IPS-18a (cell line): ENCODE measurements at regions not wholly inside any gene's neighbourhood (a gene's known extent, or its start where the extent isn't known, plus 50 kb on each side); places are given as distances from the start of the nearest gene placed in this dataset.

Source experiments
- H3K27ac ChIP-seq: one replicate; pipeline ENCODE4 v1.5.1; 2013; ENCODE audit warnings: low read length
- H3K27me3 ChIP-seq: one replicate; pipeline ENCODE4 v1.6.1; 2013; ENCODE audit warnings: mild to moderate bottlenecking, low read length; ENCODE audit not compliant: control insufficient read depth, insufficient read depth
- H3K36me3 ChIP-seq: one replicate; pipeline ENCODE4 v1.6.1; 2013; ENCODE audit warnings: low read depth, low read length; ENCODE audit not compliant: control insufficient read depth
- H3K4me1 ChIP-seq: one replicate; pipeline ENCODE4 v1.6.1; 2013; ENCODE audit warnings: low read depth, low read length; ENCODE audit not compliant: control insufficient read depth
- H3K4me3 ChIP-seq: one replicate; pipeline ENCODE4 v1.5.1; 2013; ENCODE audit warnings: low read length
- H3K9ac ChIP-seq: one replicate; pipeline ENCODE4 v1.6.1; 2013; ENCODE audit warnings: mild to moderate bottlenecking, low read length, moderate library complexity
- H3K9me3 ChIP-seq: one replicate; pipeline ENCODE4 v1.6.1; 2013; ENCODE audit warnings: low read depth, low read length; ENCODE audit not compliant: control insufficient read depth

DNA sequence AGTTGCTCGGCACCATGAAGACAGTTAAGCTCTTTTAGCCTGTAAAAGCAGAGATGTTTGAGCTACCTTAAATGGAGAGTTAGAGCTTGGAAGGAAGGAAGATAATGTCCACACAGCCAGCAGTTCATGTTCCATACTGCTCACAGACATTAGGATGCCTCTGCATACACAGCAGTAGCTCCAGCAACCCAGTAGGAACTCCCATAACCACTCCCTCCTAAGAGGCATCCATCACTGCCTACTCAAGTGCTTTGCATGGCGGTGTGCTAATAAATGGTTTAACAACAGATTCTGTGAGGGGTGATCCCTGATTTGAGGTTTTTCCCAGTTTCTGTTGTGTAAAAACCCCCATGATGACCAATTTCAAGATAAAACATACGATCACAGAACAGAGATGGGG lies 286.4 kb downstream of the HACE1 start:
- Histone ChIP-seq H3K36me3 (no peaks in the 10 kb centered on the region), H3K4me3 (no peak overlapping the region), H3K9me3 (no peaks in the 10 kb centered on the region), H3K9ac (no peak overlapping the region), H3K27me3 (no peaks in the 10 kb centered on the region), H3K27ac (no peak overlapping the region), H3K4me1 (peaks cover 6% of the 10 kb centered on the region)

DNA sequence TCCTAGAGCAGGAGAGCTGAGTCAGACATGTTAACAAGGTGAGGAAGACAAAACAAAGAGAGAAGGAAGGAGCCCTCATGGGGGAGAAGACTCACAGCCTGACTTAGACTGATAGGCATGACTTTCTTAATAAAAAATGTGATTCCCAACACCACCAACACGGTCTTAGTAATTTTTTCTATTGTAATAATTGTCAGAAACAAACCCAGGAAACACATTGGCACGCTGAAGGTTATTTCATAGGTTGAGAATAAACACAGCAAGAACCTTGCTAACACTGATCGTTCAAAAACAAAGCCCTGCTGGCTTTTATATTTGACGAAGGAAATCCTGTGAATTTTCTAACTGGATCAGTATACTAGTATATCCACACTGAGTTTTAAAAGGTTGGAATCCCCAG lies 286.8 kb downstream of the HACE1 start:
- H3K27me3 ChIP-seq: no peaks in the 10 kb centered on the region
- H3K36me3 ChIP-seq: no peaks in the 10 kb centered on the region
- H3K4me1 ChIP-seq: peaks cover 6% of the 10 kb centered on the region
- H3K27ac ChIP-seq: no peak overlapping the region
- no peak overlapping the region for H3K4me3 ChIP-seq
- no peak overlapping the region for H3K9ac ChIP-seq
- H3K9me3 ChIP-seq: no peaks in the 10 kb centered on the region

DNA sequence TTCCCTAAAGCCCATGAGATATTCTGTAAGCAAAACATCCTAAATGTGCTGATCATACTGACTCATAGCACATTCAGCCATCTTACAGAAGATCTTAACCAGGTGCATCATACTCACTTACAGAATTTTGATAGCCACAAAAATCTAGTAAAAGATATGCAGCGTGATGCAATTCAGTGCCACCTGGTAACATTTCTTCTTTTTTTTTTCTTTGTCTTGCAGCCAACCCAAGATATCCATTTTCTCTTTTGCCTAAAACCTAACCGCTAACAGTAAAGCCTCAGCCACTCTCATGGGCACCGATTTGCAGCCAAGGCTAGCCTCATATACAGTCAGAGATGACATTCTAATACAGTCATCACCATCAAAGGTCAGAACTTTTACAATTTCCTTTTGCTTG lies 293.3 kb downstream of the HACE1 start:
- Histone ChIP-seq H3K36me3 (no peaks in the 10 kb centered on the region), H3K9me3 (no peaks in the 10 kb centered on the region), H3K4me1 (no peaks in the 10 kb centered on the region), H3K27me3 (no peaks in the 10 kb centered on the region), H3K9ac (no peak overlapping the region), H3K27ac (no peak overlapping the region), H3K4me3 (no peak overlapping the region)

DNA sequence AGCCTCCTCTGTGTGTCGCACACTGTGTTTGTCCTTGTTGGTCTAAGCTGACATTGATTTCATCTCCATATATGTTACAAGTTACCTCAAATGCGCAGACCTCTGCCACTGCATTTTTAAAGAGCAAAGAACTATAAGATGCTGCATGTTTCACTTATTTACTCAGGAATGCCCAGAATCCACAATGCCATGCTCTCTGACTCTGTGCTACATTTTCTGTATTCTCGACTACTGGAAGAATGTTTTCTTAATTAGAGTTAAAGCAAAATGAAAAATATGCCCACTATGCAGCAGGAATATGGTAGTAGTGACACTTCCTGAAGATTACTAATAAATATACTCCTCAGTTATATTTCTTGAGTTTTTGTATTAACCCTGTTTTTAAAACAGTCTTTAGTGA lies 296.4 kb downstream of the HACE1 start:
- H3K27me3 ChIP-seq: no peaks in the 10 kb centered on the region
- no peaks in the 10 kb centered on the region for H3K9me3 ChIP-seq
- H3K9ac ChIP-seq: no peak overlapping the region
- no peak overlapping the region for H3K4me3 ChIP-seq
- H3K36me3 ChIP-seq: no peaks in the 10 kb centered on the region
- H3K27ac ChIP-seq: no peak overlapping the region
- no peaks in the 10 kb centered on the region for H3K4me1 ChIP-seq

DNA sequence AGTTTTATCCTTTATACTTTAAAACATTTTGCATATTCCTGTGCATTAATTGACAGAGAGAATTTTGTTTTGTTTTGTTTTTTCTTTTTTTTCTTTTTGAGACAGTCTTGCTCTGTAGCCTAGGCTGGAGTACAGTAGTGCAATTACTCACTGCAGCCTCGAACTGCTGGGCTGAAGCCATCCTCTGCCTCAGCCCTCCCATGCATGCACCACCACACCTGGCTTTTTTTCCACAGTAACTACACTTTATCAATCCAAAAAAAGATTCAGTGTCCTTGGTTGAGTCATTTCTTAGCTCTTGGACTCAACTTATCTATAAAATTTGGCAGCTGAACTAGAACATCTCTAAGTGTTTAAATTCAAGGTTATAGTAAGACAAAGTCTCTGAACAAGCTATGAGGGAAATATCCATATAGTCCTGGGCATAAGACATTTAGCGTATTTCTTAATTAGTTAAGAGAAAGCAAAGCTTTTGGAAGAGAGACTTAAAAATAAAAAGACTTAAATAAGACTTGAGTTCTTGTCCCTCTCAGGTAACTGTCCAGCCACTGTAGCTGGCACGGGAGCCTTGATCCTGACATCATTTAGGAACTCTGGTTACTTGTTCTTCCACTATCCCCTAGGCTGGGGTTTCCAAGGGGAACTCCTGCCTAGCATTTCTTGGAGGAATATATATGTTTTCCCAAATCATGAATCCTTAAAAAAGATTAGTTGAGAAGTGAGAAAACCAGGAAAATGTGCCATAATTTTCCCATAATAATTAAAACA lies 300.1 kb downstream of the HACE1 start:
- Histone ChIP-seq H3K36me3 (no peaks in the 10 kb centered on the region), H3K27me3 (no peaks in the 10 kb centered on the region), H3K9me3 (no peaks in the 10 kb centered on the region), H3K4me1 (no peaks in the 10 kb centered on the region), H3K27ac (no peak overlapping the region), H3K9ac (no peak overlapping the region), H3K4me3 (no peak overlapping the region)

DNA sequence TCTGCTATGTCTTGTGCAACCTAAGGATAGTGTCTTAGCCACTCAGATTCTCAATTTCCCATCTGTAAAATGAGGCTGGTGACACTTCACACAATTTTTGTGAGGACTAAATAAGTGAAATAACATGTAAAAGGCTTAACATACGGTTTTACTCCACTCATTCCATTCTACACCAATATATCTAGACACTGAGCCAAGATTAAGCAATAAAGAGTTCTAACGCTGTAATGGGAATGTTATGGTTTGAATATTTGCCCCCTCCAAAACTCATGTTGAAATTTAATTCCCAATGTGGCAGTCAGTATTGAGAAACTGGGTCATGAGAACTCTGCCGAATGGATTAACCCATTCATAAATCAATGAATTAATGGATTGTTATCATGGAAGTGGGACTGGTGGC lies 301.0 kb downstream of the HACE1 start:
- H3K36me3 ChIP-seq: no peaks in the 10 kb centered on the region
- no peaks in the 10 kb centered on the region for H3K9me3 ChIP-seq
- H3K4me1 ChIP-seq: no peaks in the 10 kb centered on the region
- no peak overlapping the region for H3K4me3 ChIP-seq
- no peaks in the 10 kb centered on the region for H3K27me3 ChIP-seq
- no peak overlapping the region for H3K27ac ChIP-seq
- H3K9ac ChIP-seq: no peak overlapping the region

DNA sequence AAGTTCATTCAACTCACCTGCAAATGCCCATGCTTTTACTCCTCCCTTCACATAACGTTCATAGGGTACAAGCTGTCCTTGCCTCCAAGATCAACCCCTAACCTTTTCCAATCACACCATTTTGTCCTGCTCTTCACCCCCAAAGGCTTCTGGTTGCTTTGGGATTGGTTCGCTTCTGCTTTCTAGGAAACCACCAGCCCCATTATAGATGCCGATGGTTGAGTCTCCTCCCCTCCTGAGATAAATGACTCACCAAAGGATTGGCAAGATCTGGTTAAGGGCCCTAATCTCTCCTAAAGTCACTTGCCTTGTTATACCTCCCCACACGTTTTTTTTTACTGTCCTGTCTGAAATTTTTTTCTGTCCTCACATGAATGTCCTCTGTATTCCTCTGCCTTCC lies 311.4 kb downstream of the HACE1 start:
- Histone ChIP-seq H3K36me3 (no peaks in the 10 kb centered on the region), H3K4me3 (no peak overlapping the region), H3K27ac (no peak overlapping the region), H3K27me3 (no peaks in the 10 kb centered on the region), H3K4me1 (no peaks in the 10 kb centered on the region), H3K9ac (no peak overlapping the region), H3K9me3 (no peaks in the 10 kb centered on the region)

DNA sequence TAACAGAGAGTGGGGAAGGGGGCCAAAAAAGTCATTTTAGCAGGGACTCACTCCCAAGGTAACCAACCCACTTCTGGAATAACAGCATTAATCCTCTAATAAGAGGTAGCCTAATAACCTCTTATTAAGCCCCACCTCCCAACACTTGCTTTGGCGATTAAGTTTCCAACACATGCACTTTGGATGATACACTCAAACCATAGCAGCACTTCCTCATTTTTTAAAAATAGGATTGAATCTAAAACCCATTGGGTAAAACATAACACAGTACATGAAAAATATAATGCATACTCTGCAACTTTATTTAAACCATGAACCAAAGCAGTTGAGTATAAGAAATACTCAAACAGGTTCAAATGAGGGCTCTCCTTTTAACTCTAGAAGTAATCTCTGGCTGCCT lies 318.3 kb downstream of the HACE1 start:
- no peaks in the 10 kb centered on the region for H3K27me3 ChIP-seq
- no peaks in the 10 kb centered on the region for H3K36me3 ChIP-seq
- H3K9ac ChIP-seq: no peak overlapping the region
- H3K4me3 ChIP-seq: no peak overlapping the region
- no peaks in the 10 kb centered on the region for H3K4me1 ChIP-seq
- H3K27ac ChIP-seq: no peak overlapping the region
- H3K9me3 ChIP-seq: no peaks in the 10 kb centered on the region

DNA sequence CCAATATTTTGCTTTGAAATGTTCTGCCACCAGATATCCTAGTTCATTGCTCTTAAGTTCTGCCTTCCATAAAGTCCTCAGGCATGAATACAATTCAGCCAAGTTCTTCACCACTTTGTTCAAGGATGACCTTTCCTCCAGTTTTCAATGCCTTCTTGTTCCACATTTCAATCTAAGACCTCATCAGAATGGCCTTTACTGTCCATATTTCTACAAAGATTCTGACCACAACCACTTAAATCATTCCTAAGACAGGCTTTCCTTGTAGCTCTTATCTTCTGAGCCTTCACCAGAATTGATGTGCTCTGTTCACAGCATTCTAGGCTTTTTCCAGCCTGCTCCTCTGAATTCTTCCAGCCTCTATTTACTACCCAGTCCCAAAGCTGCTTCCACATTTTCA lies 319.0 kb downstream of the HACE1 start:
- no peak overlapping the region for H3K27ac ChIP-seq
- H3K27me3 ChIP-seq: no peaks in the 10 kb centered on the region
- no peak overlapping the region for H3K4me3 ChIP-seq
- no peaks in the 10 kb centered on the region for H3K4me1 ChIP-seq
- H3K9me3 ChIP-seq: no peaks in the 10 kb centered on the region
- H3K9ac ChIP-seq: no peak overlapping the region
- H3K36me3 ChIP-seq: no peaks in the 10 kb centered on the region

DNA sequence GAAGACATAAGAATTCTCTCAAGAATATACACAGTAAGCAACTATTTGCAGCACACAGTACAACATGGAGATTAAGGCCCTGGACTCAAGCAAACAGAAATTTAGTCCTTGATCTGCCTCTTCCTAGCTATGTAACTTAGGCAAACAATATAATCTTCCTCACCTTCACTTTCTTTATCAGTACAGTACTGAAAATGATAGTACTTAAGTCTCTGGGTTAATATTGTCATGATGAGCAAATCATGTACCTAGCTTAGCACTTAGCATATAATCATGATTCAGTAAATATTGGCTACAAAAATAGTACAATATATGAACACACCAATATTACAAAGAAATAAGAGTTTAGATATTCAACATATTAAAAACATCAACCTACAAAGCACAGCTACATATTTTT lies 320.5 kb downstream of the HACE1 start:
- Histone ChIP-seq H3K27me3 (no peaks in the 10 kb centered on the region), H3K4me1 (no peaks in the 10 kb centered on the region), H3K9me3 (no peaks in the 10 kb centered on the region), H3K36me3 (no peaks in the 10 kb centered on the region), H3K9ac (no peak overlapping the region), H3K27ac (no peak overlapping the region), H3K4me3 (no peak overlapping the region)

DNA sequence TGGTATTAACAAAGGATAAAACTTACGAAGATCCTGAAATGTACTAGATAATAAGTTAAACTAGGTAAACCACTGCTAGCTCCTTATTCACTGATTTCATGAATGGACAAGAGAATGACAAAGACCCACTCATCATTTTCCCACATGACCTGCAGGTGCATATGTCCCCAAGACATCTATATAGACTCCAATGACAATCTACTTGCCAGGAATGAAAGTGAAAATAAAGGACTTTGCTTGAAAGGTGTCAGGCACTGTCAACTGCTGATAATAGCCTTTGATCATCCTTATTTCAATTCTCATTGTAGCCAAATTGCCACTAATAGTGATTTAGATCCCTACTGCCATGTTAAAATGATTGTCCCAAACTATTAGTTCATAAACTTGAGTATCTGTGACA lies 321.8 kb downstream of the HACE1 start:
- no peak overlapping the region for H3K4me3 ChIP-seq
- H3K36me3 ChIP-seq: no peaks in the 10 kb centered on the region
- H3K27me3 ChIP-seq: no peaks in the 10 kb centered on the region
- H3K27ac ChIP-seq: no peak overlapping the region
- no peaks in the 10 kb centered on the region for H3K4me1 ChIP-seq
- H3K9ac ChIP-seq: no peak overlapping the region
- no peaks in the 10 kb centered on the region for H3K9me3 ChIP-seq

DNA sequence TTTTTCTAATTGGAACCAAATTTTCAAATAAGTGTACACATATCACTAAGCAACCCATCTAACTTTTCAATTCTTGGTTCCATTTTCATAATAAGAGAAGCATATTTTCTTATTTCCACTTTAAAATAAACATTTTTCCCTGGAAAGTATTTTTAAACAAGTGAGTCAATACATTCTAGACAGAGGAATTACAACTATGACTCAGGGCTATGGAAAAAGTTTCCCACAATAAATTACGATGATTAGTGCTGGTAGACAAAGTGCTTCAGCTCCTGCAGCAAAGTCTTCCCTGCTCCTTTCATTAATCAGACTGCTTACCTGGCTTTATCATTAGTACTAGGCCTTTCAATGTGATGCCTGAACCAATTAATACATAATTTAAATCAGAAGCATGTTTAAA lies 322.5 kb downstream of the HACE1 start:
- no peak overlapping the region for H3K27ac ChIP-seq
- H3K36me3 ChIP-seq: no peaks in the 10 kb centered on the region
- H3K9ac ChIP-seq: no peak overlapping the region
- no peak overlapping the region for H3K4me3 ChIP-seq
- H3K27me3 ChIP-seq: no peaks in the 10 kb centered on the region
- no peaks in the 10 kb centered on the region for H3K9me3 ChIP-seq
- H3K4me1 ChIP-seq: no peaks in the 10 kb centered on the region
